Fibroblast of mammary gland (primary cell): ENCODE measurements at regions not wholly inside any gene's neighbourhood (a gene's known extent, or its start where the extent isn't known, plus 50 kb on each side); places are given as distances from the start of the nearest gene placed in this dataset.

Experiments used
- DNase-seq: peaks from one replicate; pipeline ENCODE4 v3.0.0-alpha.2; 2010; ENCODE audit warnings: low read depth
- H3K4me3 ChIP-seq: 2 replicates; pipeline ENCODE4 v1.5.1; 2011; ENCODE audit warnings: low read depth, mild to moderate bottlenecking, low read length, moderate library complexity; ENCODE audit not compliant: control insufficient read depth
- TF ChIP-seq, protein P1 (sequence below): conservative IDR thresholded peaks from 2 replicates; pipeline ENCODE4 v1.5.1; 2011; ENCODE audit warnings: low read depth, low read length, inconsistent platforms; ENCODE audit not compliant: control insufficient read depth, insufficient read depth

DNA sequence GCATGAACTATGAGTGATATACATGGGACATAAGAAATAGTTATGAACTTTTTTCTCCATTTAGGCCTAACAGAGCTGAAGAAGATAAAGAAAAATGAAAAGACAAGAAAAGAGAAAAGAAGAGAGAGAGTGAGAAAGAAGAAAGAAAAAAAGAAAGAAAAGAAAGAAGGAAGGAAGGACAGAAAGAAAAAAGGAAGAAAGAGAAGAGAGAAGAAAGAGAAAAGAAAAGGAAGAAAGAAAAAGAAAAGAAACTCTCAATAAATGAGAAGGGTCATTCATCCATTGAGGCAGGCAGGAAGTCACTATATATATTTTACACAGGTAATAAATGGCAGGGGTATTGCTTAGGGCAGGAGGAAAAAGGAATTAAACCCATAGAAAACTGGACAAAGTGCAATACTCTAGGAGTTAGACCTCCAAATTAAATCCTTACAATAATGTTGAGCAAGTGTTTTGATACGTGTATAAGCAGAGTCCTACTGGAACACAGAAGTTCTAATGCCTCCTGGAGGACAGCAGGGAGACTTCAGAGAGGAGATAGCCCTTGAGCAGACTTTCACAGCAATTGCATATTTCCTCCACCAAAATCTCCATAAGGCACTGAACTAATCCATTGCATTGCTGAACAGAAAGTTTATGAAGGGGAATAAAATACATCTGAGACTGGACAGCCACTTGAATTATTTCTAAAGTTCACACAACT lies 86.4 kb upstream of the TENT5A start:
- H3K4me3 ChIP-seq = no peak overlapping the region

DNA sequence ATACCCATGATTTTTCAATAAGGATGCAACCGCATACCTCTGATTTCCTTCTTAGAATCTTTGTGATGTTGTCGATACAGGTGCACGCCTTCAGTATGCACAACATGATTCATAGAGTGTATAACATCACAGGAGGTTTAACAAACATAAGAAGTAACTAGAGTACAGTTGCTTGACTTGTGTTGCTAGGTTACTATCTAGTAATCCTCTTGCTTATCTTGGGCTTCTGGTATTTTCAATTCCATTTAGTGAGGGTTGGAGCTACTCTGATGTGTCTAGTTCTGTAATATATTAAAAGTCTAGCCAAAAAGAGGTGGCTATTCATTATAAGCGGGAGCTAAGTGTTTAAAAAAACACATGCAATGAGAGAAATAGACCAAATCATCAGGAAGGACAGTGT lies 85.5 kb upstream of the TENT5A start:
- DNase-seq = no peak
- H3K4me3 ChIP-seq = no peak overlapping the region
- TF ChIP-seq, protein P1, sequence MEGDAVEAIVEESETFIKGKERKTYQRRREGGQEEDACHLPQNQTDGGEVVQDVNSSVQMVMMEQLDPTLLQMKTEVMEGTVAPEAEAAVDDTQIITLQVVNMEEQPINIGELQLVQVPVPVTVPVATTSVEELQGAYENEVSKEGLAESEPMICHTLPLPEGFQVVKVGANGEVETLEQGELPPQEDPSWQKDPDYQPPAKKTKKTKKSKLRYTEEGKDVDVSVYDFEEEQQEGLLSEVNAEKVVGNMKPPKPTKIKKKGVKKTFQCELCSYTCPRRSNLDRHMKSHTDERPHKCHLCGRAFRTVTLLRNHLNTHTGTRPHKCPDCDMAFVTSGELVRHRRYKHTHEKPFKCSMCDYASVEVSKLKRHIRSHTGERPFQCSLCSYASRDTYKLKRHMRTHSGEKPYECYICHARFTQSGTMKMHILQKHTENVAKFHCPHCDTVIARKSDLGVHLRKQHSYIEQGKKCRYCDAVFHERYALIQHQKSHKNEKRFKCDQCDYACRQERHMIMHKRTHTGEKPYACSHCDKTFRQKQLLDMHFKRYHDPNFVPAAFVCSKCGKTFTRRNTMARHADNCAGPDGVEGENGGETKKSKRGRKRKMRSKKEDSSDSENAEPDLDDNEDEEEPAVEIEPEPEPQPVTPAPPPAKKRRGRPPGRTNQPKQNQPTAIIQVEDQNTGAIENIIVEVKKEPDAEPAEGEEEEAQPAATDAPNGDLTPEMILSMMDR = no peak

More for the DNA sequence above, 86.4 kb upstream of the TENT5A start:
- TF ChIP-seq, protein P1 = no peak
- no peak for DNase-seq

DNA sequence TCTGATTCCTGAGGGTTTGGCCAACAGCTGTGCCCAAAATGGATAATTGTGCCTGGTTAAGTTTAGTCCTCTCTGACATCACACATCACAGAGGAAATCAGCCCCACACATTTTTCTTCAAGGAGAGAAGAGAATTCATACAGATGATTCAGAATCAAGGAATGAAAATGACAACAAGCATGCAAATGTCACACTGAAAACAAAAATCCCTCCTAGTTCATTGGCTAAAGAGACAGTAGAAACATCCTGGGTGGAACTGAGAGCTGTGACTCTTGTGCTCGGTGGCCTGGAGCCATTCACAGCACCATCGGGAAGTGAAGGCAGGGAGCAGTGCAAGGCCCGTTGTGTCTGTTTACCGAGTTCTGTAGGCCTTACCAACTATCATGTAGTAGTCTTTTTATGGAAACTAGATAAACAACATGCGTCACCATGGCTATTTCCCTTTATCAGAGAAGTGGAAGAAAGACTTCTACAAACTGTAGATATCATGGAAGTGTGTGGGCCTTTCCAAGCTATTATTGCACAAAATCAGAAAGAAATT lies 81.7 kb upstream of the TENT5A start:
- no peak overlapping the region for H3K4me3 ChIP-seq
- TF ChIP-seq, protein P1 = no peak
- peak; percentile 38 for DNase-seq

DNA sequence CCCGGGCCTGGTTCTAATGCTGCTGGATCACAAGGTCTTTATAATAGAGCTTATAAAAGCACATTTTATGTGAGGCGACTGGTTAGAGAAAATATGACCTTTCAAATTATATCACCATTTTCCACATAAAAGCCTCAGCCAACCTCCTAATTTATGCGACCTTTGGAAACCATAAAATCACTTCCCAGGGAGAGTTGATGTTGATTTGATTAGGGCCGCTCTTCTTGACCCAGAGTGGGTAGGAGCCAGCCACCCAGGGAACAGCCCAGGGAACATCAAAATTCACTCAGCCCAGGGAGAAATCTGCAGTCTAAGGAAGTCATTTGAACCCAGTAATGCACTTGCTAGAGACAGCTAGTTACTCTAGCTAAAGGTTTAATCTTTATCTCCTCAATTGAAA lies 79.8 kb upstream of the TENT5A start:
- TF ChIP-seq, protein P1 = no peak
- DNase-seq = no peak
- no peak overlapping the region for H3K4me3 ChIP-seq

DNA sequence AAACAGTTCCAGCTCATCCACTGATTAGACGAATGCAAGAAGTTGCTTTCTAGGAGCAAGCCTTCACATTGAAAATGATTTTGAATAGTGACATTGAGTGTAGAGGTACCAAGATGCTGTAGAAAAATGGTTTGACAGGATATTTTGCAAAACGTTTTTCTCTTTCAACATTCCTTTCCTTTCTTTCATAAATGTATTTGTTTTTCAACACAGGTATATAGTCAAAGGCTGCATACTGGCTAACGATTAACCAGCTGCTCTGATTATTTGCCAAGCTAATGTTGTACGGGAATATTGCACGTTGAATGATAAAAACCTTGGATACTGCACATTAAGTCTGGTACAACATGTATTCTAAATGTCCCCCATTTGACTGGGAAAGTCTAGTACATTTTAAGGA lies 78.8 kb upstream of the TENT5A start:
- no peak overlapping the region for H3K4me3 ChIP-seq
- TF ChIP-seq, protein P1 = no peak

DNA sequence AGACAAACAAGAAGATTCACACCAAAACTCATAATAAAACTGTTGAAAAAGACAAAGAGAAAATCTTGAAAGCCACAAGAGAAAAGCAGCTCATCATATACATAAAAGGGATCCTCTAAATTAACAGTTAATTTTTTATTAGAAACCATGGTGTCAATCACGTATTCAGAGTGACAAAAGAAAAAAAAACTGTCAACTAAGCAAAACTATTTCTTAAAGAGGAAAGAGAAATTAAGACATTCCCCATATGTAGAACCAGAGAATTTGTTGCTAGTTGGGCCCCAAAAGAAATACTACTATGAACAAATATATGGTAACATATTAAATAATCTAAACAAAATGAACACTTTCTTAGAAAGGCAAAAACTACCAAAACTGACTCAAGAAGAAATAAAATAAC lies 74.3 kb upstream of the TENT5A start:
- no peak overlapping the region for H3K4me3 ChIP-seq
- no peak for DNase-seq
- TF ChIP-seq, protein P1 = no peak

More for the DNA sequence above, 78.8 kb upstream of the TENT5A start:
- DNase-seq = no peak
